ENCODE measurements at regions not wholly inside any gene's neighbourhood (a gene's known extent, or its start where the extent isn't known, plus 50 kb on each side); places are given as distances from the start of the nearest gene placed in this dataset.

DNA sequence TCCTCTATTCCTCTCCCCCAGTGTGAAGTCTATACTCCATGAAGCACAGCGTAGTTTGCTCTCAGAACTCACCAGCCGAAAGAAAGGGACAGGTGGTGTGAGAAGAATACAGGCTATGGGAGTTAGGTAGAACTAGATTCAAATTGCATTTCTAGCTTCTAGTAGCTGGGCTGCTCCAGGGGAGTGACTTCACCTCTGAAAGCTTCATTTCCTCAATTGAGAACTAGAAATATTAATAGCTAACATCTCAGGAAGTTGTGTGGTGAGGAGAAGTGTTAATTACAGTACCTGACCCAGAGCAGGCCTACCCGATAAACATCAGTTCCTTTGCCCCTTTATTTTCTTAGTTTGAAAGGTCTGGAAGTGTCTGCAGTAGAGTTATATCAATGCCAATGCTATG, 484.7 kb upstream of the TENM4 start:
- Histone ChIP-seq H3K4me3 (ENCODE audit: extremely low read depth in 1 of 4, insufficient read depth in 2 of 4, low read depth in 3 of 4, low read length in 4 of 4) (no peak overlapping the region), H3K79me1 (ENCODE audit: low read depth, low read length) (no peaks in the 10 kb centered on the region), H2BK5ac (ENCODE audit: low read depth, low read length) (no peak overlapping the region), H3K4me2 (ENCODE audit: insufficient read depth in 1 of 2, low read depth in 2 of 2, low read length in 2 of 2) (no peak overlapping the region), H3K27ac (ENCODE audit: low read depth, low read length) (no peak overlapping the region), H3K18ac (ENCODE audit: extremely low read depth, low read length) (no peak overlapping the region), H3K56ac (replicated peaks; ENCODE audit: insufficient read length, low read depth, low read length) (no peak overlapping the region), H3K4ac (replicated peaks; ENCODE audit: insufficient read length, low read depth, low read length) (no peak overlapping the region), H2BK120ac (replicated peaks; ENCODE audit: low read depth, low read length) (no peak overlapping the region), H3K23ac (ENCODE audit: insufficient read length) (no peak overlapping the region), H3K23me2 (ENCODE audit: low read depth, low read length) (no peaks in the 10 kb centered on the region), H3K79me2 (ENCODE audit: control insufficient read depth in 1 of 2, insufficient read depth in 2 of 2, low read length in 2 of 2) (no peaks in the 10 kb centered on the region), H2AFZ (ENCODE audit: low read length) (no peak overlapping the region), H4K5ac (ENCODE audit: insufficient read length, low read depth, low read length) (no peak overlapping the region), H3K9me3 (ENCODE audit: insufficient read depth in 2 of 2, low read depth in 1 of 2, low read length in 1 of 2) (no peaks in the 10 kb centered on the region), H4K20me1 (replicated peaks in 1 of 2; ENCODE audit: control insufficient read depth in 1 of 2, insufficient read depth in 2 of 2, low read length in 2 of 2) (no peaks in the 10 kb centered on the region), H2BK20ac (ENCODE audit: low read length) (no peak overlapping the region), H2BK12ac (ENCODE audit: low read depth, low read length) (no peak overlapping the region), H4K91ac (replicated peaks; ENCODE audit: insufficient read length, low read length) (no peak overlapping the region), H3K14ac (ENCODE audit: insufficient read length) (no peak overlapping the region), H3K27me3 (replicated peaks in 1 of 4; ENCODE audit: control insufficient read depth in 3 of 4, extremely low read depth in 1 of 4, insufficient read depth in 3 of 4, low read length in 3 of 4) (no peaks in the 10 kb centered on the region), H2BK15ac (ENCODE audit: low read length) (no peak overlapping the region), H3K9ac (replicated peaks in 1 of 4; ENCODE audit: extremely low read depth in 1 of 4, low read depth in 3 of 4, low read length in 3 of 4) (no peak overlapping the region), H4K8ac (ENCODE audit: extremely low read depth, insufficient read depth, low read length) (no peak overlapping the region), H2AK5ac (ENCODE audit: low read depth, low read length) (no peak overlapping the region), H3K4me1 (replicated peaks in 1 of 4; ENCODE audit: control insufficient read depth in 3 of 4, insufficient read depth in 4 of 4, low read length in 3 of 4) (no peaks in the 10 kb centered on the region), H3K36me3 (ENCODE audit: control insufficient read depth in 2 of 4, insufficient read depth in 4 of 4, low read length in 3 of 4) (no peaks in the 10 kb centered on the region)
- ChIA-PET CTCF (ENCODE audit: partially characterized antibody) (no interaction called here), POLR2A (ENCODE audit: partially characterized antibody) (no interaction called here)
- FAIRE-seq (no peak), DNase-seq (ENCODE audit: low read depth in 1 of 2, low spot score in 2 of 2) (no peak)
- 93% methylated on average over 3 of the region's 3 CpGs; no CpG with 5 or more reads in 1 of the 2 experiments for WGBS, 2 experiments (ENCODE audit: extremely low coverage in 1 of 2, insufficient coverage in 1 of 2, insufficient read length in 1 of 2, insufficient replicate concordance in 2 of 2, low coverage in 1 of 2, low lambda C conversion rate in 2 of 2, missing lambda C conversion rate in 1 of 2)
- no peak for TF ChIP-seq NANOG (IDR thresholded peaks at IDR 0.05; ENCODE audit: insufficient read depth, low read depth, low read length, poor library complexity, severe bottlenecking)
- TF ChIP-seq ATF2 (IDR thresholded peaks at IDR 0.05; ENCODE audit: low read length): no peak
- TF ChIP-seq CREB1 (IDR thresholded peaks at IDR 0.05): no peak
- TF ChIP-seq ATF3 (IDR thresholded peaks at IDR 0.05; ENCODE audit: insufficient read depth, low read depth, low read length): no peak
- TF ChIP-seq BRCA1 (IDR thresholded peaks at IDR 0.05; ENCODE audit: low read depth, low read length): no peak
- no peak for TF ChIP-seq SAP30 (IDR thresholded peaks at IDR 0.05; ENCODE audit: insufficient read depth, insufficient replicate concordance, low read length)
- no peak for TF ChIP-seq CBX5 (IDR thresholded peaks at IDR 0.05; ENCODE audit: low read depth, low read length)
- no peak for TF ChIP-seq SIN3A (conservative IDR thresholded peaks at IDR 0.05 in 1 of 2, IDR thresholded peaks at IDR 0.05 in 1 of 2; ENCODE audit: low read depth in 1 of 2, low read length in 2 of 2)
- no peak for TF ChIP-seq CBX8 (IDR thresholded peaks at IDR 0.05; ENCODE audit: borderline replicate concordance, low read depth, low read length)
- no peak for TF ChIP-seq EP300 (IDR thresholded peaks at IDR 0.05; ENCODE audit: borderline replicate concordance in 1 of 2, low read depth in 2 of 2, low read length in 2 of 2)
- TF ChIP-seq SRF (IDR thresholded peaks at IDR 0.05; ENCODE audit: low read depth, low read length): no peak
- no peak for TF ChIP-seq BCL11A (IDR thresholded peaks at IDR 0.05; ENCODE audit: low read depth in 2 of 2, low read length in 2 of 2)

All from H1 (cell line).